Endothelial cell of umbilical vein (primary cell): ENCODE measurements at regions not wholly inside any gene's neighbourhood (a gene's known extent, or its start where the extent isn't known, plus 50 kb on each side); places are given as distances from the start of the nearest gene placed in this dataset.

ENCODE experiments used
- BruUV-seq: library from RNA; stranded (reverse); fragments of 400-500 nt; replicated peaks from 2 replicates; lab custom pipeline; 2021; lab: Mats Ljungman, UMichigan
- CTCF ChIA-PET: fragments of 300-600, 350-600 bp; sonication (Branson Sonifier 250); formaldehyde crosslinking; loops from one replicate; lab custom pipeline; 2021; ENCODE audit warnings: antibody characterized with exemption, inconsistent platforms; lab: Charles Lee
- POLR2A ChIA-PET: fragments of 300-600, 350-600 bp; sonication (Branson Sonifier 250); formaldehyde crosslinking; loops from one replicate; lab custom pipeline; 2021; ENCODE audit warnings: antibody characterized with exemption, inconsistent platforms; lab: Charles Lee
- DNase-seq: peaks from one replicate; pipeline ENCODE4 v3.0.0-alpha.2; 2011; ENCODE audit warnings: low read depth, low spot score
- FAIRE-seq: peaks from 2 replicates; lab custom pipeline; 2011; peaks lifted over from hg19 to GRCh38; lab: Jason Lieb, UNC
- H2AFZ ChIP-seq: 2 replicates; pipeline ENCODE4 v1.6.0; 2012; ENCODE audit warnings: low read depth, low read length, control low read depth, inconsistent platforms
- H3K27ac ChIP-seq: 2 replicates; pipeline ENCODE4 v1.5.1; 2011; ENCODE audit warnings: low read depth, mild to moderate bottlenecking, control low read depth, low read length, moderate library complexity; ENCODE audit not compliant: insufficient read depth
- H3K27me3 ChIP-seq, 2 experiments: 2 replicates each; pipeline versions ENCODE4 v1.6.0 to v1.6.1; 2011; ENCODE audit warnings: low read length in 2 of 2, mixed read lengths in 1 of 2; ENCODE audit not compliant: control insufficient read depth in 2 of 2, insufficient read depth in 2 of 2
- H3K36me3 ChIP-seq, 2 experiments: 2 replicates in 1 of 2; 3 replicates in 1 of 2; pipeline ENCODE4 v1.5.1; 2011; ENCODE audit warnings: low read length in 2 of 2, mild to moderate bottlenecking in 1 of 2, moderate library complexity in 1 of 2; ENCODE audit not compliant: control insufficient read depth in 2 of 2, insufficient read depth in 2 of 2; ENCODE audit errors: extremely low read depth in 1 of 2
- H3K4me1 ChIP-seq: 3 replicates; pipeline ENCODE4 v1.5.1; 2011; ENCODE audit warnings: mild to moderate bottlenecking, low read length; ENCODE audit not compliant: control insufficient read depth, insufficient read depth; ENCODE audit errors: extremely low read depth
- H3K4me2 ChIP-seq: 2 replicates; pipeline ENCODE4 v1.6.1; 2011; ENCODE audit warnings: low read length, control low read depth, mixed read lengths; ENCODE audit not compliant: insufficient read depth
- H3K4me3 ChIP-seq, 3 experiments: fragments of 200-600 bp in 1 of 3; sonication (generic), shearing (Covaris generic) in 1 of 3; replicated peaks in 1 of 3; 2 replicates each; pipeline ENCODE4 v1.5.1; 2011 to 2016; ENCODE audit warnings: control low read depth in 3 of 3, low read length in 3 of 3, mild to moderate bottlenecking in 2 of 3, inconsistent platforms in 1 of 3, low read depth in 1 of 3, moderate library complexity in 1 of 3; ENCODE audit not compliant: insufficient read depth in 1 of 3
- H3K79me2 ChIP-seq: 2 replicates; pipeline ENCODE4 v1.6.0; 2012; ENCODE audit warnings: low read length, inconsistent platforms; ENCODE audit not compliant: control insufficient read depth, insufficient read depth
- H3K9ac ChIP-seq: replicated peaks from 2 replicates; pipeline ENCODE3; 2011; ENCODE audit warnings: low read length, control low read depth; ENCODE audit not compliant: insufficient read depth; ENCODE audit errors: extremely low read depth
- H3K9me1 ChIP-seq: replicated peaks from 3 replicates; pipeline ENCODE4 v1.6.0; 2011; ENCODE audit warnings: mild to moderate bottlenecking, low read length; ENCODE audit not compliant: control insufficient read depth, insufficient read depth; ENCODE audit errors: extremely low read depth
- H3K9me3 ChIP-seq: replicated peaks from 2 replicates; pipeline ENCODE4 v1.5.1; 2012; ENCODE audit warnings: low read length, inconsistent platforms; ENCODE audit not compliant: control insufficient read depth, insufficient read depth
- H4K20me1 ChIP-seq: replicated peaks from 2 replicates; pipeline ENCODE3; 2011; ENCODE audit warnings: mild to moderate bottlenecking, low read length; ENCODE audit not compliant: control insufficient read depth, insufficient read depth; ENCODE audit errors: extremely low read depth
- CTCF ChIP-seq, 2 donors: IDR thresholded peaks; 1 replicate in 1 of 2; 2 replicates in 1 of 2; pipeline ENCODE4 v1.5.1; 2011; ENCODE audit warnings: low read length in 2 of 2, mild to moderate bottlenecking in 2 of 2, moderate library complexity in 2 of 2, control low read depth in 1 of 2, inconsistent platforms in 1 of 2, low read depth in 1 of 2; ENCODE audit not compliant: insufficient read depth in 1 of 2; ENCODE audit errors: extremely low read depth in 1 of 2
- FOS ChIP-seq: IDR thresholded peaks from 2 replicates; pipeline ENCODE4 v1.6.1; 2011; ENCODE audit warnings: mild to moderate bottlenecking, low read length, moderate library complexity, borderline replicate concordance; ENCODE audit not compliant: insufficient read depth
- JUN ChIP-seq: IDR thresholded peaks from 2 replicates; pipeline ENCODE4 v1.6.1; 2011; ENCODE audit warnings: borderline replicate concordance, low read depth; ENCODE audit not compliant: insufficient read length, insufficient read depth
- MAX ChIP-seq: IDR thresholded peaks from 2 replicates; pipeline ENCODE4 v1.6.1; 2011; ENCODE audit not compliant: insufficient read depth, insufficient read length
- MYC ChIP-seq: IDR thresholded peaks from one replicate; pipeline ENCODE4 v1.6.1; 2011; ENCODE audit warnings: mild to moderate bottlenecking, low read depth, low read length
- POLR2A ChIP-seq: IDR thresholded peaks from 2 replicates; pipeline ENCODE4 v1.6.1; 2012; ENCODE audit warnings: low read depth, mild to moderate bottlenecking, control low read depth, low read length
- POLR2AphosphoS5 ChIP-seq: IDR thresholded peaks from 2 replicates; pipeline ENCODE4 v1.6.1; 2012; ENCODE audit warnings: low read depth, mild to moderate bottlenecking, control low read depth, low read length, moderate library complexity; ENCODE audit not compliant: insufficient read depth
- dilution Hi-C: fragments of 300-500 bp; cut with MboI; formaldehyde crosslinking; loops from one replicate; pipeline ENCODE4 v1.15.0; 2019; ENCODE audit warnings: low sequenced_read_pairs; ENCODE audit not compliant: extremely low pct_ligation_motif_present
- intact Hi-C: fragments of 100-400 bp; cut with micrococcal nuclease; formaldehyde crosslinking; loops from one replicate; pipeline ENCODE4 v1.10.0; 2022

- intact Hi-C loops: no loop called here
- no peaks in the 10 kb centered on the region for H3K4me1 ChIP-seq
- no TSS peak for BruUV-seq
- H2AFZ ChIP-seq: no peak overlapping the region
- no peak for FAIRE-seq
- no peaks in the 10 kb centered on the region for H4K20me1 ChIP-seq
- no peaks in the 10 kb centered on the region for H3K9me1 ChIP-seq
- no peak overlapping the region for H3K4me2 ChIP-seq
- DNase-seq: no peak
- dilution Hi-C loops: no loop called here
- no peak overlapping the region for H3K9ac ChIP-seq
- no peaks in the 10 kb centered on the region for H3K79me2 ChIP-seq
- TF ChIP-seq POLR2A: no peak
- TF ChIP-seq FOS: no peak
- TF ChIP-seq MAX: no peak
- TF ChIP-seq CTCF (IDR thresholded peaks at IDR 0.05; ENCODE audit: extremely low read depth in 1 of 2, insufficient read depth in 1 of 2, low read depth in 1 of 2, low read length in 2 of 2): no peak
- TF ChIP-seq MYC: no peak
- H3K27me3 ChIP-seq: no peaks in the 10 kb centered on the region
- no peak overlapping the region for H3K4me3 ChIP-seq
- no peak overlapping the region for H3K27ac ChIP-seq
- no peaks in the 10 kb centered on the region for H3K9me3 ChIP-seq
- no peaks in the 10 kb centered on the region for H3K36me3 ChIP-seq
- POLR2A ChIA-PET: no interaction called here
- CTCF ChIA-PET: interaction anchor here (1.6 kb wide), 1 partner anchor 425 kb away, joined by 3 read pairs; no protein-coding TSS in a partner anchor
Observed at GRCh38 chr20:10842116-10842515, 168.3 kb upstream of the JAG1 start.

- dilution Hi-C loops: no loop called here
- H2AFZ ChIP-seq: no peak overlapping the region
- intact Hi-C loops: no loop called here
- no peak overlapping the region for H3K27ac ChIP-seq
- no peaks in the 10 kb centered on the region for H3K36me3 ChIP-seq
- ChIA-PET CTCF (no interaction called here), POLR2A (no interaction called here)
- no peaks in the 10 kb centered on the region for H3K79me2 ChIP-seq
- H3K4me2 ChIP-seq: no peak overlapping the region
- DNase-seq (no peak), FAIRE-seq (no peak)
- H3K27me3 ChIP-seq: no peaks in the 10 kb centered on the region
- H3K9ac ChIP-seq: no peak overlapping the region
- no peaks in the 10 kb centered on the region for H3K9me3 ChIP-seq
- H3K4me1 ChIP-seq: no peaks in the 10 kb centered on the region
- H3K9me1 ChIP-seq: no peaks in the 10 kb centered on the region
- no TSS peak for BruUV-seq
- TF ChIP-seq POLR2AphosphoS5: no peak
- TF ChIP-seq JUN: no peak
- TF ChIP-seq MYC: no peak
- H3K4me3 ChIP-seq: no peak overlapping the region
- no peaks in the 10 kb centered on the region for H4K20me1 ChIP-seq
Observed at GRCh38 chr20:10843146-10843711, 169.4 kb upstream of the JAG1 start.
